Kidney (tissue), 13 donors: ENCODE measurements at regions not wholly inside any gene's neighbourhood (a gene's known extent, or its start where the extent isn't known, plus 50 kb on each side); places are given as distances from the start of the nearest gene placed in this dataset.

Source experiments
- DNase-seq, 5 donors: peaks; one replicate each; pipeline ENCODE4 v3.0.0-alpha.2; 2013 to 2020
- FAIRE-seq: peaks from 2 replicates; lab custom pipeline; 2012; peaks lifted over from hg19 to GRCh38; lab: Jason Lieb, UNC
- H3K27ac ChIP-seq, 2 donors: one replicate each; pipeline ENCODE4 v1.7.0; 2013; ENCODE audit warnings: low read depth in 2 of 2, low read length in 2 of 2, inconsistent platforms in 1 of 2
- H3K27me3 ChIP-seq: one replicate; pipeline ENCODE4 v1.7.1; 2013; ENCODE audit warnings: low read length, inconsistent platforms; ENCODE audit not compliant: control insufficient read depth, insufficient read depth
- H3K36me3 ChIP-seq, 3 donors: one replicate each; pipeline versions ENCODE4 v1.7.0 to v1.7.1; 2013; ENCODE audit warnings: low read length in 3 of 3, control low read depth in 1 of 3, inconsistent platforms in 1 of 3; ENCODE audit not compliant: insufficient read depth in 3 of 3, control insufficient read depth in 2 of 3
- H3K4me1 ChIP-seq, 3 donors: one replicate each; pipeline versions ENCODE4 v1.7.0 to v1.7.1; 2013; ENCODE audit warnings: low read length in 3 of 3, inconsistent platforms in 1 of 3, low read depth in 1 of 3; ENCODE audit not compliant: control insufficient read depth in 2 of 3, insufficient read depth in 2 of 3
- H3K4me3 ChIP-seq, 3 donors: one replicate each; pipeline versions ENCODE4 v1.7.0 to v1.8.1; 2013; ENCODE audit warnings: low read length in 3 of 3, control low read depth in 1 of 3, inconsistent platforms in 1 of 3
- H3K9ac ChIP-seq, 3 donors: one replicate each; pipeline versions ENCODE4 v1.7.0 to v1.7.1; 2013; ENCODE audit warnings: low read length in 3 of 3, control low read depth in 1 of 3, inconsistent platforms in 1 of 3
- H3K9me3 ChIP-seq, 3 donors: one replicate each; pipeline versions ENCODE4 v1.7.0 to v1.7.1; 2013; ENCODE audit warnings: low read length in 3 of 3, control low read depth in 1 of 3, inconsistent platforms in 1 of 3; ENCODE audit not compliant: control insufficient read depth in 2 of 3, insufficient read depth in 1 of 3
- intact Hi-C: fragments of 100-400 bp; cut with DNase I; formaldehyde crosslinking; loops from one replicate; pipeline ENCODE4 v1.11.1; 2022
- TF ChIP-seq, protein P1 (sequence below): IDR thresholded peaks from 3 replicates; pipeline ENCODE4 v1.5.1; 2012; ENCODE audit warnings: mild to moderate bottlenecking, moderate library complexity, borderline replicate concordance; ENCODE audit not compliant: insufficient read depth; ENCODE audit errors: extremely low read depth
- donor health status: control.
- donor health status: control.
- donor health status: control.
- donor health status: control.
- donor health status: control.
- donor health status: DM: yes; HTN: yes; CAD: no.
- donor health status: Normal renal cell carcinoma (clear cell type).

DNA sequence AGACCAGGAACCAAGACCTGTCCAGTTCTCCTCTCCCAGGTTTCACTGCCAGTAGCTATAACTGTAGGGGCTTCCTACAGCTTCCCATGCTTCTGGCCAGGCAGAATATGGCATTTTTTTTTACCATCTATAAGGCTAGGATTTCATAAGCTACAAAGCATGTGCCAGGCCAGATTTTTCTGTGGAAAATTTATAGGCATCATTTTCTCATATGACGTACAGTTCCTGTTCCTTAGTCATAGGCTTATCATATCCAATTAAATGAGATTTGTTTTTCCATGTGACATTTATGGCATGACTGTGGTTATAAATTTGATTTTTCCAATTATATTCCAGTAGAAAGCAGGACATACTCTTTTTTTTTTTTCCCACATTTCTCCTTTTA is 208.6 kb upstream of the NPY start:
- peak overlapping the region in 2 of 3 donors; percentile 47 to 58 for H3K4me3 ChIP-seq
- no peak overlapping the region for H3K9ac ChIP-seq
- H3K9me3 ChIP-seq = no peaks in the 10 kb centered on the region
- H3K27me3 ChIP-seq = no peaks in the 10 kb centered on the region
- H3K36me3 ChIP-seq = no peaks in the 10 kb centered on the region
- H3K4me1 ChIP-seq = peaks cover 0 to 5% (median 0%) of the 10 kb centered on the region in 3 donors
- TF ChIP-seq, protein P1, sequence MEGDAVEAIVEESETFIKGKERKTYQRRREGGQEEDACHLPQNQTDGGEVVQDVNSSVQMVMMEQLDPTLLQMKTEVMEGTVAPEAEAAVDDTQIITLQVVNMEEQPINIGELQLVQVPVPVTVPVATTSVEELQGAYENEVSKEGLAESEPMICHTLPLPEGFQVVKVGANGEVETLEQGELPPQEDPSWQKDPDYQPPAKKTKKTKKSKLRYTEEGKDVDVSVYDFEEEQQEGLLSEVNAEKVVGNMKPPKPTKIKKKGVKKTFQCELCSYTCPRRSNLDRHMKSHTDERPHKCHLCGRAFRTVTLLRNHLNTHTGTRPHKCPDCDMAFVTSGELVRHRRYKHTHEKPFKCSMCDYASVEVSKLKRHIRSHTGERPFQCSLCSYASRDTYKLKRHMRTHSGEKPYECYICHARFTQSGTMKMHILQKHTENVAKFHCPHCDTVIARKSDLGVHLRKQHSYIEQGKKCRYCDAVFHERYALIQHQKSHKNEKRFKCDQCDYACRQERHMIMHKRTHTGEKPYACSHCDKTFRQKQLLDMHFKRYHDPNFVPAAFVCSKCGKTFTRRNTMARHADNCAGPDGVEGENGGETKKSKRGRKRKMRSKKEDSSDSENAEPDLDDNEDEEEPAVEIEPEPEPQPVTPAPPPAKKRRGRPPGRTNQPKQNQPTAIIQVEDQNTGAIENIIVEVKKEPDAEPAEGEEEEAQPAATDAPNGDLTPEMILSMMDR = no peak
- no peak overlapping the region for H3K27ac ChIP-seq
- no peak for FAIRE-seq
- DNase-seq = no peak
- intact Hi-C loops = no loop called here

DNA sequence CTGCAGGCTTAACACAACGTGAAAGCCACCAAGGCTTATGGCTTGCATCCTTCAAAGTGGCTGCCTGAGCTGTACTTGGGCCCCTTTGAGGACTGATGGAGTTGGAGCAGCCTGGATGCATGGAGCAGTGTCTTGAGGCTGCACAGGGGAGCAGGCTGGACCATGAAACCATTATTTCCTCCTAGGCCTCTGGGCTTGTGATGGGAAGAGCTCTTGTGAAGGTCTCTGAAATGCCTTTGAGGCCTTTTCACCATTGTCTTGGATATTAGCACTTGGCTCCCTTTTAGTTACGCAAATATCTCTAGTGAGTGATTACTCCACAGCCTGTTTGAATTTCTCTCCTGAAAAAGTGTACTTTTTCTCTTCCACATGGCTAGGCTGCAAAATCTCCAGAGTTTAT is 201.2 kb upstream of the NPY start:
- DNase-seq (no peak), FAIRE-seq (no peak)
- Histone ChIP-seq H3K27ac (no peak overlapping the region), H3K36me3 (no peaks in the 10 kb centered on the region), H3K4me3 (no peak overlapping the region), H3K9ac (no peak overlapping the region), H3K4me1 (no peaks in the 10 kb centered on the region), H3K9me3 (peaks cover 0 to 4% (median 3%) of the 10 kb centered on the region in 3 donors), H3K27me3 (no peaks in the 10 kb centered on the region)
- intact Hi-C loops = no loop called here
- TF ChIP-seq, protein P1 = no peak

DNA sequence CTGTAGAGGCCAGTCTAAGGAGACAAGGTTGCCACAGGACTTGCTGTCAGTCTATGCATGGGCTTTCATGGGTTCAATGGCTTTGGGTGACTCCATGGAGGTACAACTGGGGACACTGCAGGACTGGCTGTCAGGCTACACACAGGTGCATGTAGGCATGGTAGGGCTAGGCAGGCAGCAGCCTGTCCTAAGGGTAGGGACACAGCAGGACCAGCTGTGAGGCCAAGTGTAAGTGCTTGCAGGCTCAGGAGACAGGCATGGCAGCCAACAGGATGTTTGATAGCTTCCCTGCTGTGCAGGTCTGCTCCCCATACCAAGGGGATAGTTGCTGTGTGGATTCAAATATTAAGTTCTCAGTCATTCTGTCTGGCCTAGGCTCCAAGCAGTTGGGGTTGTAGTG is 181.0 kb upstream of the NPY start:
- intact Hi-C loops = no loop called here
- H3K9ac ChIP-seq = no peak overlapping the region
- no peak for DNase-seq
- H3K27me3 ChIP-seq = no peaks in the 10 kb centered on the region
- no peaks in the 10 kb centered on the region for H3K36me3 ChIP-seq
- peaks cover 0 to 5% (median 2%) of the 10 kb centered on the region in 3 donors for H3K9me3 ChIP-seq
- no peaks in the 10 kb centered on the region for H3K4me1 ChIP-seq
- no peak for FAIRE-seq
- TF ChIP-seq, protein P1 = no peak
- H3K27ac ChIP-seq = no peak overlapping the region
- H3K4me3 ChIP-seq = no peak overlapping the region

DNA sequence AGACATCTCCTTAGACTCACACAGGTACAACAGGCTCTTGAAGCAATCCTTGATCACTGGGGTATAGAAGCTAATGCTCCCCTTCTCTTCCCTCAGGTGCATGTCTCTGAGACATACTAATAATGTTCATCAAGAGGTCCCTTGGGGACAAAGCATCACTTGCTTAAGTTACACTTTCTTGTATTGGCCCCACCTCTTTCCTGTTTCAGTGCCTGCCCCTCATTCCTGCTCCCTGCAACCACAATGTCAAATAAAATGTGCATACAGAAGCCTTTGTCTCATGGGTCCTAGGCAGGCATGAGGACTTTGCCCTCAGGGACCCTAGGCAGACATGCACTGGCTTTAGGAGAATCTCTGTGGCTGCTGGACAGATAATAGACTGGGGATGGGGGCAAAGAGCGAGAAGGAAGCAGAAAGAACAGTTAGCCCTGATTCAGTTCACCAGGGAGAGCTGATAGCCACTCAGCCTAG is 175.0 kb upstream of the NPY start:
- TF ChIP-seq, protein P1 = no peak
- Histone ChIP-seq H3K27me3 (no peaks in the 10 kb centered on the region), H3K36me3 (no peaks in the 10 kb centered on the region), H3K27ac (no peak overlapping the region), H3K9ac (no peak overlapping the region), H3K4me3 (no peak overlapping the region), H3K9me3 (no peaks in the 10 kb centered on the region), H3K4me1 (no peaks in the 10 kb centered on the region)
- intact Hi-C loops = no loop called here
- DNase-seq (no peak), FAIRE-seq (no peak)
